Thyroid gland (tissue), 4 donors: ENCODE measurements at regions not wholly inside any gene's neighbourhood (a gene's known extent, or its start where the extent isn't known, plus 50 kb on each side); places are given as distances from the start of the nearest gene placed in this dataset.

Experiments
- CTCF ChIP-seq, 6 experiments: fragments of 200-600 bp in 3 of 6; fragments of 450-650 bp in 3 of 6; sonication (generic) in 3 of 6; IDR thresholded peaks; one replicate each; pipeline ENCODE4 v1.5.1; 2016 to 2019; ENCODE audit warnings: antibody characterized with exemption in 6 of 6, mild to moderate bottlenecking in 2 of 6, inconsistent platforms in 1 of 6, moderate library complexity in 1 of 6
- POLR2A ChIP-seq, 2 donors: fragments of 450-650 bp; IDR thresholded peaks; one replicate each; pipeline ENCODE4 v1.6.1; 2017; ENCODE audit warnings: antibody characterized with exemption in 2 of 2, mild to moderate bottlenecking in 2 of 2, moderate library complexity in 1 of 2

GRCh38 chr5:28512648-28513047 lies 1474.3 kb upstream of the CDH9 start:
- TF ChIP-seq CTCF (IDR thresholded peaks at IDR 0.05) (no peak), POLR2A (IDR thresholded peaks at IDR 0.05) (no peak)
